SIG-M5 (cell line): ENCODE measurements at regions not wholly inside any gene's neighbourhood (a gene's known extent, or its start where the extent isn't known, plus 50 kb on each side); places are given as distances from the start of the nearest gene placed in this dataset.
A peak's percentile ranks its signal among the peaks of the same experiment; 100 is the strongest.

Experiments used
- DNase-seq: peaks from one replicate; lab custom pipeline; 2025; lab: John Stamatoyannopoulos, UW

GRCh38 chr9:76557674-76558225 lies 98.8 kb downstream of the GCNT1 start:
- DNase-seq, result no peak

DNA sequence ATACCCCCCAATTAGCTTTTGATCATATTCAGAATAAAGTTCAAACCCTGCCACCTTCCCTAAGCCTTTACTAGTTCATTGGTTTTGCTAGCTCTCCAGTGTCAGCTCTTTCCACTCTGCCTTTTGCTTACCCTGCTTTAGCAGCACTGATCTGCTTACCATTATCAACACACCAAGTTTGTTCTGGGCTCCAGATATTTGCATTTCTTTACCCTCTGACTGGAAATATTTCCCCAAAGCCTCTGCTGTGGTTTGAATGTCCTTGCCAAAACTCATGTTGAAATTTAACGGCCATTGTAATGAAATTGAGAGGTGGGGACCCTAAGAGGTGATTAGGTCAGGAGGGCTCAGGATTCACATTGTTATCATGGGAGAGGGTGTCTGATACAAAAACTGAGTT lies 99.5 kb downstream of the GCNT1 start:
- DNase-seq, result no peak

DNA sequence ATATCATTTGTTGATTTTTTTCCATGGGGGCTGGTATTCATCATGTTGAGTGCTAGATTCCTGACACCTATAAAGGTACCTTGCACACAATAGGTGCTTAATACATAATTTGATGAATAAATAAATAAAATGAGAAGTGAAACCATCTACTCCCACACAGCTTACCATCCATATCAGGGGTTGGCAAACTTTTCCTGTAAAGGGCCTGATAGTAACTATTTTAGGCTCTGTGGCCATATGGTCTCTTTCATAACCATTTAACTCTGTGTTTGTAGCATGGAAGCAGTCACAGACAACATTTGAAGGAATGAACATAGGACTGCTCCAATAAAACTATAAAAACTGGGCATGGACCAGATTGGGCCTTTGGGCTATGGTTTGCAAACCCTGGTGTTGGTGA lies 100.3 kb downstream of the GCNT1 start:
- DNase-seq, result peak; percentile 30

GRCh38 chr9:76560481-76560922 lies 101.5 kb downstream of the GCNT1 start:
- no peak for DNase-seq

DNA sequence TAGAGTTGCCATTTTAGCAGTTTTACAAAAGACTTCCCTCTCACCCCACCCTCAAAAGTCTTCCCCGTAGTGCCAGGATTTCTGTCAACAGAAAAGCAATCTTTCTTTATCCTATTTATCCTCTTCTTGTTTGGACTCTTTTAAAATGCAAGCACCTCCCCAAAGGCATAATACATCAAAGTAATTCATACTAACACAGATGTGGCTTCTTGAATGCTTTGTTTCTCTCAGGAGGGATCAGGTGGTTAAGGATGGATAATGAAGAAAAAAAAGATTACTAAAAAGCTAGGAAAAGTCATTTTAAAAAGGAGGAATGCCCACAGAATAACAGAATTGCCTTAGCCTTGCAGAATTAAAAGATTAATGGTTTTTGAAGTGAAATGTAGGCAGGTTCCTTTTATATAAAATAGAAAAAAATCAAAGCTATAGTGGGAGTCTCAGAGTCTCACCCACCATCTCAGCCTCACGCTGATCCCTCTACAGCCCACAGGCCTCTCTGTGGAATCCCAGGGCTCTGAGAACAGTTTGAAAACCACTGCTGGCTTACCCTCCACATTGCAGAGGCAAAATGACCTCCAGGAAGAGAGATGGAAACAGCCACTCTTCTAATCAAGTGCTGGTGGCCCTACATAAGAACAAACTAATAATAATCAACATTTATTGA lies 102.2 kb downstream of the GCNT1 start:
- no peak for DNase-seq
